CD14-positive monocyte (primary cell): ENCODE measurements at regions not wholly inside any gene's neighbourhood (a gene's known extent, or its start where the extent isn't known, plus 50 kb on each side); places are given as distances from the start of the nearest gene placed in this dataset.

Source experiments
- DNase-seq, 3 donors: peaks; one replicate each; pipeline ENCODE4 v3.0.0-alpha.2; 2011 to 2022
- H2AFZ ChIP-seq: 2 replicates; pipeline ENCODE4 v1.6.0; 2012; ENCODE audit warnings: mild to moderate bottlenecking, low read depth, low read length, inconsistent platforms; ENCODE audit not compliant: insufficient read depth, poor library complexity, severe bottlenecking
- H3K27ac ChIP-seq, 2 donors: 1 replicate in 1 of 2; 2 replicates in 1 of 2; pipeline ENCODE4 v1.5.1; 2012 to 2013; ENCODE audit warnings: low read length in 2 of 2, control low read depth in 1 of 2, inconsistent platforms in 1 of 2, low read depth in 1 of 2, mild to moderate bottlenecking in 1 of 2
- H3K27me3 ChIP-seq, 2 donors: one replicate each; pipeline versions ENCODE4 v1.6.0 to v1.6.1; 2011 to 2013; ENCODE audit warnings: low read length in 2 of 2; ENCODE audit not compliant: control insufficient read depth in 2 of 2, insufficient read depth in 2 of 2
- H3K36me3 ChIP-seq, 2 donors: replicated peaks in 1 of 2; 1 replicate in 1 of 2; 2 replicates in 1 of 2; pipeline versions ENCODE4 v1.5.1 to v1.6.1; 2012 to 2013; ENCODE audit warnings: low read length in 2 of 2, control low read depth in 1 of 2, inconsistent platforms in 1 of 2, mild to moderate bottlenecking in 1 of 2; ENCODE audit not compliant: insufficient read depth in 2 of 2, control insufficient read depth in 1 of 2
- H3K4me1 ChIP-seq, 2 donors: 1 replicate in 1 of 2; 2 replicates in 1 of 2; pipeline versions ENCODE4 v1.5.1 to v1.6.1; 2012 to 2013; ENCODE audit warnings: low read length in 2 of 2, control low read depth in 1 of 2, inconsistent platforms in 1 of 2, mild to moderate bottlenecking in 1 of 2, moderate library complexity in 1 of 2; ENCODE audit not compliant: insufficient read depth in 2 of 2, control insufficient read depth in 1 of 2
- H3K4me2 ChIP-seq: replicated peaks from 2 replicates; pipeline ENCODE3; 2012; ENCODE audit warnings: low read length, moderate library complexity, mild to moderate bottlenecking; ENCODE audit not compliant: poor library complexity, severe bottlenecking; ENCODE audit errors: extremely low read depth
- H3K4me3 ChIP-seq, 3 experiments: fragments of 200-600 bp in 1 of 3; sonication (generic) in 1 of 3; replicated peaks in 1 of 3; 1 replicate in 2 of 3; 2 replicates in 1 of 3; pipeline ENCODE4 v1.5.1; 2011 to 2013; ENCODE audit warnings: low read length in 3 of 3, mild to moderate bottlenecking in 3 of 3, control low read depth in 2 of 3, low read depth in 2 of 3, inconsistent platforms in 1 of 3, moderate library complexity in 1 of 3
- H3K79me2 ChIP-seq: 2 replicates; pipeline ENCODE4 v1.6.0; 2012; ENCODE audit warnings: mild to moderate bottlenecking, control low read depth, inconsistent platforms, low read length, moderate library complexity; ENCODE audit not compliant: insufficient read depth
- H3K9ac ChIP-seq: 2 replicates; pipeline ENCODE4 v1.6.0; 2017; ENCODE audit warnings: low read length, mild to moderate bottlenecking; ENCODE audit not compliant: insufficient read depth, poor library complexity, severe bottlenecking
- H3K9me3 ChIP-seq, 2 donors: replicated peaks in 1 of 2; 1 replicate in 1 of 2; 2 replicates in 1 of 2; pipeline versions ENCODE4 v1.5.1 to v1.6.1; 2012 to 2013; ENCODE audit warnings: low read length in 2 of 2, control low read depth in 1 of 2; ENCODE audit not compliant: control insufficient read depth in 1 of 2, insufficient read depth in 1 of 2
- H4K20me1 ChIP-seq: 2 replicates; pipeline ENCODE4 v1.6.0; 2012; ENCODE audit warnings: mild to moderate bottlenecking, low read length, control low read depth, moderate library complexity; ENCODE audit not compliant: insufficient read depth
- H3K27ac Mint-ChIP-seq, 7 donors: one replicate each; pipeline ENCODE4 v1.8.0; 2020; ENCODE audit warnings: mild to moderate bottlenecking in 7 of 7, mixed read lengths in 7 of 7, moderate library complexity in 6 of 7, inconsistent platforms in 2 of 7
- H3K27me3 Mint-ChIP-seq, 3 donors: one replicate each; pipeline ENCODE4 v1.8.0; 2021 to 2022; ENCODE audit warnings: low read depth in 3 of 3, mild to moderate bottlenecking in 3 of 3, mixed read lengths in 3 of 3, moderate library complexity in 3 of 3, inconsistent platforms in 1 of 3
- H3K36me3 Mint-ChIP-seq, 2 donors: one replicate each; pipeline ENCODE4 v1.8.0; 2020; ENCODE audit warnings: mixed read lengths in 2 of 2, inconsistent platforms in 1 of 2, mild to moderate bottlenecking in 1 of 2
- H3K4me1 Mint-ChIP-seq: one replicate; pipeline ENCODE4 v1.8.0; 2020; ENCODE audit warnings: mild to moderate bottlenecking, mixed read lengths
- H3K4me3 Mint-ChIP-seq, 2 donors: one replicate each; pipeline ENCODE4 v1.8.0; 2020; ENCODE audit warnings: mild to moderate bottlenecking in 2 of 2, mixed read lengths in 2 of 2, moderate library complexity in 1 of 2
- H3K9me3 Mint-ChIP-seq, 7 donors: one replicate each; pipeline ENCODE4 v1.8.0; 2020 to 2022; ENCODE audit warnings: mixed read lengths in 7 of 7, mild to moderate bottlenecking in 6 of 7, moderate library complexity in 6 of 7, inconsistent platforms in 2 of 7
- WGBS: methylation state at CpG from one replicate; pipeline ENCODE4 v1.1.5; 2013; ENCODE audit warnings: missing lambda C conversion rate; ENCODE audit not compliant: insufficient coverage; 5-methylcytosine and 5-hydroxymethylcytosine counted together
- intact Hi-C, 2 donors: fragments of 100-400 bp; cut with micrococcal nuclease; formaldehyde crosslinking; loops; one replicate each; pipeline versions ENCODE4 v1.15.0 to v1.15.1; 2023
- TF ChIP-seq, protein P1 (sequence below): fragments of 200-600 bp; IDR thresholded peaks from one replicate; pipeline ENCODE4 v1.8.0; 2022; ENCODE audit warnings: antibody characterized with exemption, mild to moderate bottlenecking

GRCh38 chrX:128543114-128543513 is 490.9 kb upstream of the ACTRT1 start:
- H3K27me3 ChIP-seq, result no peaks in the 10 kb centered on the region
- Mint-ChIP-seq H3K4me3 (no peak overlapping the region), H3K36me3 (no peaks in the 10 kb centered on the region), H3K9me3 (peaks cover 0 to 6% (median 3%) of the 10 kb centered on the region in 7 donors), H3K4me1 (no peaks in the 10 kb centered on the region), H3K27me3 (peaks cover 0 to 3% (median 0%) of the 10 kb centered on the region in 3 donors), H3K27ac (no peak overlapping the region)
- H2AFZ ChIP-seq, result no peak overlapping the region
- peaks cover 0 to 13% of the 10 kb centered on the region in 2 donors for H3K9me3 ChIP-seq
- no peaks in the 10 kb centered on the region for H3K36me3 ChIP-seq
- H3K79me2 ChIP-seq, result no peaks in the 10 kb centered on the region
- intact Hi-C loops, result no loop called here
- no peaks in the 10 kb centered on the region for H3K4me1 ChIP-seq
- no peak overlapping the region for H3K4me3 ChIP-seq
- 95% methylated on average over 3 of the region's 5 CpGs for WGBS
- TF ChIP-seq, protein P1, sequence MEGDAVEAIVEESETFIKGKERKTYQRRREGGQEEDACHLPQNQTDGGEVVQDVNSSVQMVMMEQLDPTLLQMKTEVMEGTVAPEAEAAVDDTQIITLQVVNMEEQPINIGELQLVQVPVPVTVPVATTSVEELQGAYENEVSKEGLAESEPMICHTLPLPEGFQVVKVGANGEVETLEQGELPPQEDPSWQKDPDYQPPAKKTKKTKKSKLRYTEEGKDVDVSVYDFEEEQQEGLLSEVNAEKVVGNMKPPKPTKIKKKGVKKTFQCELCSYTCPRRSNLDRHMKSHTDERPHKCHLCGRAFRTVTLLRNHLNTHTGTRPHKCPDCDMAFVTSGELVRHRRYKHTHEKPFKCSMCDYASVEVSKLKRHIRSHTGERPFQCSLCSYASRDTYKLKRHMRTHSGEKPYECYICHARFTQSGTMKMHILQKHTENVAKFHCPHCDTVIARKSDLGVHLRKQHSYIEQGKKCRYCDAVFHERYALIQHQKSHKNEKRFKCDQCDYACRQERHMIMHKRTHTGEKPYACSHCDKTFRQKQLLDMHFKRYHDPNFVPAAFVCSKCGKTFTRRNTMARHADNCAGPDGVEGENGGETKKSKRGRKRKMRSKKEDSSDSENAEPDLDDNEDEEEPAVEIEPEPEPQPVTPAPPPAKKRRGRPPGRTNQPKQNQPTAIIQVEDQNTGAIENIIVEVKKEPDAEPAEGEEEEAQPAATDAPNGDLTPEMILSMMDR, result no peak
- H3K27ac ChIP-seq, result no peak overlapping the region
- no peak overlapping the region for H3K4me2 ChIP-seq
- H4K20me1 ChIP-seq, result no peaks in the 10 kb centered on the region
- no peak overlapping the region for H3K9ac ChIP-seq
- DNase-seq, result no peak

- Mint-ChIP-seq H3K36me3 (no peaks in the 10 kb centered on the region), H3K4me1 (no peaks in the 10 kb centered on the region)
These were observed 466.3 kb upstream of the ACTRT1 start for GRCh38 chrX:128518508-128518907.

More at GRCh38 chrX:128518508-128518907, 466.3 kb upstream of the ACTRT1 start:
- H3K36me3 ChIP-seq, result no peaks in the 10 kb centered on the region
- H3K9me3 ChIP-seq, result no peaks in the 10 kb centered on the region
- TF ChIP-seq, protein P1, result no peak
- intact Hi-C loops, result no loop called here
- H3K9ac ChIP-seq, result no peak overlapping the region
- H4K20me1 ChIP-seq, result no peaks in the 10 kb centered on the region
- H2AFZ ChIP-seq, result no peak overlapping the region
- DNase-seq, result no peak
- H3K4me1 ChIP-seq, result no peaks in the 10 kb centered on the region
- Mint-ChIP-seq H3K4me3 (no peak overlapping the region), H3K9me3 (no peaks in the 10 kb centered on the region), H3K27me3 (no peaks in the 10 kb centered on the region), H3K27ac (no peak overlapping the region)
- 33% methylated on average over 1 of the region's 3 CpGs for WGBS
- no peak overlapping the region for H3K4me2 ChIP-seq
- H3K79me2 ChIP-seq, result no peaks in the 10 kb centered on the region
- H3K4me3 ChIP-seq, result no peak overlapping the region
- no peaks in the 10 kb centered on the region for H3K27me3 ChIP-seq
- H3K27ac ChIP-seq, result no peak overlapping the region
